ENCODE measurements at regions not wholly inside any gene's neighbourhood (a gene's known extent, or its start where the extent isn't known, plus 50 kb on each side); places are given as distances from the start of the nearest gene placed in this dataset.

DNA sequence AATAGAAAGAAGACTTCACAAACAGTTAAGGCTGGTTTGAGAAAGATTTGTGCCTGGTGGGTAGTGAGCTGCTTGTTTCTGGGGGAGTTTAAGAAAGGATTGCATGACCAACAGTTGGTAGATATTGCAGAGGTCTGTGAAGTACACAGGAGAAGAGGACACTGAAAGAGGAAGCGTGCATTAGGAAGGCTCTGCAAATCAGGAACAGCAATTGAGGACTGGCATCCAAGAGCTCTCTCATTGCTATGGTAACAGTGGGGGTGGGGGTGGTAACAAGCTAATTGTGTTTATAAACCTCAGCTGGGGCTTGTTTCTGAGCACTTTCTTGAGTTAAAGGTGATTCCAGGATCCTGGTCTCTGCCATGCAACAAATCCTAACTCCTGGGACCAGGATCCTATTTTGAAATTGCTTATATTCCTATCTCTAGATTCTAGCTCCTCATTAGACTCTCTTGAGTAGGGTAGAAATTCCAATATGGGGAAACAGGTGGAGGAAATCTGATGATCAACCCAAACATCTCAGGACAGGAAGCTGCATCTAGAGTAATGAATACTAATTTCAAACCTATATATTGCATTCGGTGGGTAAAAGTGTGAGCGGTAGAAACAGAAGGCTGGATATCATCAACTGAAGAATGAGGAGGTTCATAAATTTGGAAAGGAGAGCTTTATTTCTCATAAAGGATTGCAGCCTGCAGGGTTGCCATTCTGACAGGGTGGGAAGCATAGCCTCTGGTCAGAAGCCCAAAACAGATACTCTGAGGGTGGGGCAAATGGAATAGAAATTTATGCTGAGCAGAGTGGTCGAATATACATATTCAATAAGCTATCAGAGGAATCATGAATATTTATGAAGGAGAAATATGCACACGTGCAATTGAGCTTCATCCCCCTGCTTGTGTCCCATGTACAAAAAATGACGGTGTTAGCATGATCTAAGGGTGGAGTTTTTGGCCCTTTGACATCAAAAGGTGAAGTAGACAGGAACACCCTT lies 79.4 kb downstream of the PTTG1 start:
- no peaks in the 10 kb centered on the region for H3K27me3 ChIP-seq
- no peaks in the 10 kb centered on the region for H3K4me1 ChIP-seq
- no peaks in the 10 kb centered on the region for H3K36me3 ChIP-seq
- 71 to 84% methylated on average over 6 of the region's 6 CpGs for WGBS, 2 donors
- no peak for TF ChIP-seq POLR2A (IDR thresholded peaks at IDR 0.05)
- no peak for TF ChIP-seq CTCF (IDR thresholded peaks at IDR 0.05)
- TF ChIP-seq EP300 (IDR thresholded peaks at IDR 0.05): no peak
- H3K27ac ChIP-seq: no peak overlapping the region
- no peaks in the 10 kb centered on the region for H3K9me3 ChIP-seq
- H3K4me3 ChIP-seq: no peak overlapping the region
- peak in 1 of 2 donors; percentile 20 for DNase-seq (ENCODE audit: low spot score in 2 of 2)

DNA sequence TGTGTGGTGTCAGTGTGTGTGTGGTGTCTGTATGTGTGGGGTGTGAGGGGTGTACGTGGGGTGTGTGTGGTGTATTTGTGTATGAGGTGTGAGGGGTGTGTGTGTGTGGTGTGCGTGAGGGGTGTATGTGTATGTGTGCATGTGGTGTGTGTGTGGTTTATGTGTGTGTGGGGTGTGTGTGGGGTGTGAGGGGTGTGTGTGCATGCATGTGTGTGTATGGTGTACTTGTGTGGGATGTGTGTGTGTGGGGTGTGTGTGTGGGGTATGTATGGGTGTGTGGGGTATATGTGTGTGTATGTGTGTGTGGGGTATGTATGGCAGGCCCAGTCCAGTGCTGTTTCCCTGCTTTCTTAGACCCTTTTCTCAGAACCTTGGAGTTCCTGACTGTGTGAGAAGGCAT lies 83.3 kb downstream of the PTTG1 start:
- H3K4me1 ChIP-seq: peaks cover 0 to 18% (median 0%) of the 10 kb centered on the region in 4 donors
- no peaks in the 10 kb centered on the region for H3K36me3 ChIP-seq
- no peak for DNase-seq (ENCODE audit: low spot score in 2 of 2)
- TF ChIP-seq POLR2A (IDR thresholded peaks at IDR 0.05) (no peak), CTCF (IDR thresholded peaks at IDR 0.05) (no peak), EP300 (IDR thresholded peaks at IDR 0.05) (no peak)
- no peak overlapping the region for H3K4me3 ChIP-seq
- H3K27me3 ChIP-seq: no peaks in the 10 kb centered on the region
- no peak overlapping the region for H3K27ac ChIP-seq
- WGBS, 2 donors: 47 to 85% methylated on average over 2 of the region's 2 CpGs
- no peaks in the 10 kb centered on the region for H3K9me3 ChIP-seq

GRCh38 chr5:160506006-160507004 lies 84.7 kb downstream of the PTTG1 start:
- Histone ChIP-seq H3K4me1 (peaks cover 0 to 18% (median 0%) of the 10 kb centered on the region in 4 donors), H3K27ac (peak overlapping the region in 1 of 4 donors; percentile 29), H3K36me3 (no peaks in the 10 kb centered on the region), H3K9me3 (no peaks in the 10 kb centered on the region), H3K4me3 (no peak overlapping the region), H3K27me3 (no peaks in the 10 kb centered on the region)
- WGBS, 2 donors: 55 to 61% methylated on average over 18 of the region's 18 CpGs
- TF ChIP-seq EP300 (IDR thresholded peaks at IDR 0.05) (no peak), CTCF (IDR thresholded peaks at IDR 0.05) (no peak), POLR2A (IDR thresholded peaks at IDR 0.05) (no peak)
- DNase-seq (ENCODE audit: low spot score in 2 of 2): peak in 1 of 2 donors; percentile 28

DNA sequence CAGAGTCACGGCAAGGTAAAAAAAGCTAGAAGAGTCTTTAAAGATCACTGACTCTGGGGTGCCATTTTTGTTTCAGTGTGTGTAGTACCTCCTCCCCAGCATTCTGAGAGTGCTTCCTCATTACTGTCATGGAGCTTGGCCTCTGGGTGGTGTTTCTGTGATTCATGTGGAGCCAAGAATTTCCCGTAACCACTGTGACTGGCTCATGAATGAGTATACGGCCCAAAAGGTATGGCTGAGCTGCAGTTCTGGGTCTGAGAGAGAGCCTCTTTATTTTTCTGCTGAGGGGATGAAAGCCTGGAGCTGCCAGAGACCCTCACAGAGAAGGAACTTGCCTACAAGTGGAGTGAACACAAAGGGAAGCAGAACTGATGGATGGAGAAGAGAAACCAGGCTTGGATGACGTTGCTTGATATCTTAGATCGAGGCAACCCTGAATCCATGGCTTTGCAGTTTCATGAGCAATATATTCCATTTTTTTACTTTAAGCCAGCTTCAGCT lies 85.6 kb downstream of the PTTG1 start:
- TF ChIP-seq EP300 (IDR thresholded peaks at IDR 0.05): no peak
- no peak for TF ChIP-seq POLR2A (IDR thresholded peaks at IDR 0.05)
- no peak for TF ChIP-seq CTCF (IDR thresholded peaks at IDR 0.05)
- Histone ChIP-seq H3K36me3 (no peaks in the 10 kb centered on the region), H3K27me3 (no peaks in the 10 kb centered on the region), H3K4me3 (no peak overlapping the region), H3K4me1 (peaks cover 0 to 18% (median 0%) of the 10 kb centered on the region in 4 donors), H3K27ac (no peak overlapping the region), H3K9me3 (no peaks in the 10 kb centered on the region)
- 51 to 58% methylated on average over 5 of the region's 5 CpGs for WGBS, 2 donors
- DNase-seq (ENCODE audit: low spot score in 2 of 2): no peak
